Hematopoietic multipotent progenitor cell treated with erythropoietin and hydrocortisone succinate and interleukin-3 and kit ligand, for 4 days (in vitro differentiated cells): ENCODE measurements at regions not wholly inside any gene's neighbourhood (a gene's known extent, or its start where the extent isn't known, plus 50 kb on each side); places are given as distances from the start of the nearest gene placed in this dataset.
"Not testable (repeated sequence)": the region's sequence is repeated elsewhere in the genome, so short reads cannot be mapped to it uniquely, and the experiment has no call there.

ENCODE experiments used
- DNase-seq: peaks from one replicate; pipeline ENCODE4 v3.0.0-alpha.2; 2015

- no peak for DNase-seq
Measured at GRCh38 chr21:28580585-28580984, 412.1 kb downstream of the LTN1 start.

GRCh38 chr21:28579986-28580550 lies 412.6 kb downstream of the LTN1 start:
- no peak for DNase-seq

GRCh38 chr21:28568692-28569091 lies 424.0 kb downstream of the LTN1 start:
- DNase-seq = no peak

DNA sequence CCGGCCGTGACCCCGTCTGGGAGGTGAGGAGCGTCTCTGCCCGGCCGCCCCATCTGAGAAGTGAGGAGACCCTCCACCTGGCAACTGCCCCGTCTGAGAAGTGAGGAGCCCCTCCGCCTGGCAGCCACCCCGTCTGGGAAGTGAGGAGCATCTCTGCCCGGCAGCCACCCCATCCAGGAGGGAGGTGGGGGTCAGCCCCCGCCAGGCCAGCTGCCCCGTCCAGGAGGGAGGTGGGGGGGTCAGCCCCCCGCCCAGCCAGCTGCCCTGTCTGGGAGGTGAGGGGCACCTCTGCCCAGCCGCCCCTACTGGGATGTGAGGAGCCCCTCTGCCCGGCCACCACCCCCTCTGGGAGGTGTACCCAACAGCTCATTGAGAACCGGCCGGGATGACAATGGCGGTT lies 428.7 kb downstream of the LTN1 start:
- not testable (repeated sequence) for DNase-seq

DNA sequence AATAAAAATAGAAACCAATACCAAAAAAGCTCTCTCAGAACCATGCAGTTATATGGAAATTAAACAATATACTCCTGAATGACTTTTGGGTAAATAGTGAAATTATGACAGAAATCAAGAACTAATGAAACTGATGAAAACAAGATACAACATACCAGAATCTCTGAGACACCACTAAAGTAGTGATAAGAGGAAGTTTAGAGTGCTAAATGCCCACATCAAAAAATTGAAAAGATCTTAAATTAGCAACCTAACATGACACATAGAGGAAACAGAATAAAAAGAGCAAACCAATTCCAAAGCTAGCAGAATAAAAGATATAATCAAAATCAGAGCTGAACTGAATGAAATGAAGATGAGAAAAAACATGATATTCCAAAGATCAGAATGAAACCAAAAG lies 430.9 kb downstream of the LTN1 start:
- peak; percentile 9 for DNase-seq

DNA sequence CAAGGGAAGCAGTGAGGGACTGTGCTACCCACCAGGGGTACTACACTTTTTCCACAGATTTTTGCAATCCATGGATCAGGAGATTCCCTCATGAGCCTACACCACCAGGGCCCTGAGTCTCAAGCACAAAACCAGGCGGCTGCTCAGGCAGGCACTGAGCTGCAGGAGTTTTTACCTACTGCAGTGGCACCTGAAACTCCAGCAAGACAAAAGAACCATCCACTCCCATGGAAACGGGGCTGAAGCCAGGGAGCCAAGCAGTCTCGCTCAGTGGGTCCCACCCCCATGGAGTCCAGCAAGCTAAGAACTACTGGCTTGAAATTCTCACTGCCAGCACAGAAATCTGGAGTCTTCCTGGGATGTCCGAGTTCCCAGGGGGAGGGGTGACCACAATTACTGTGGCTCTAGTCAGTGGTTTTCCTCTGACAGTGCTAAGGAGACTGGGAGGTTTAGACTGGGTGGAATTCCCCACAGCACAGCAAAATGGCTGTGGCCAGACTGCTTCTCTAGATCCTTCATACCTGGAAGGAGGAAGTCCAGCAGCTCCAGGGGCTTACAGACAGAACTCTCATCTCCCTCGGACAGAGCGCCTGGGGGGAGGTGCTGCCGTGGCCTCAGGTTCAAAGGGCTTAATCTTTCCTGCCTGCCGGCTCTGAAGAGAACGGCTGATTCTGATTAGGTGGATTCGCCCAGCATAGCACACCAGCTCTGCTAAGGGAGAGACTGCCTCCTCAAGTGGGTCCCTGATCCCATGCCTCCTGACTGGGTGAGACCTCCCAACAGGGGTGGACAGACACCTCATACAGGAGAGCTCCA lies 437.8 kb downstream of the LTN1 start:
- no peak for DNase-seq

DNA sequence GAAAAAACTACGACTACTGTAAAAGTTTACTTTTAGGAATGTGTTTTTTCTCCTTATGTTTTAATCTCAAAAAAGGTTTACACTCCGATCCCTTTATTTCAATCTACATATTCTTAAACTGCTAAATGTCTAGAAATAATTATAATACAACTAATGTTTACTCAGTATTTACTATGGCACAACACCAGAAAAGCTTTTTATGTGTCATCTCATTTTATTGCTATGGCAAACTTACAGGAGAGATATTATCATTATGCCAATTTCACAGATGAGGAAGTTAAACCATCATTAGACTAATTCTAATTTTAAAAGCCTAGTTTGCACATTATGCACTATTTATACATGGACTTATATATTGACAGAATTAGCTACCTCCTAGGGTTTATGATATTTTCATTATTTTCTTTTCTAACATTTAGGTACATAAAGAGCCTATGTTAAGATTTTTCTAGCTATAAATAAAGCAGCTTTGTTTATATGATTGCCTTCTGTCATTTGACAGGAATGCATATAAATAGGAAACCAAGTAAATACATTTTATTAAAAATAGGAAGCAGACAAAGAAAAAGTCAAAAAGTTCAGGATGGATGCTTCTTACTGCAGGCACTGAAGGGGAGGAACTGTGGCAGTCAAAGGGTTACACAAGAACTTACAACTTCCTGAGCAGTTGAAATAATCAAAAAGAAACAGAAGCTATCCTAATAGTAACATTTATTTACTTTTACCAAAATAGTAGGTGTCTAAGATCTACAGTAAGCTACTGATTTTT lies 442.4 kb downstream of the LTN1 start:
- peak; percentile 20 for DNase-seq

DNA sequence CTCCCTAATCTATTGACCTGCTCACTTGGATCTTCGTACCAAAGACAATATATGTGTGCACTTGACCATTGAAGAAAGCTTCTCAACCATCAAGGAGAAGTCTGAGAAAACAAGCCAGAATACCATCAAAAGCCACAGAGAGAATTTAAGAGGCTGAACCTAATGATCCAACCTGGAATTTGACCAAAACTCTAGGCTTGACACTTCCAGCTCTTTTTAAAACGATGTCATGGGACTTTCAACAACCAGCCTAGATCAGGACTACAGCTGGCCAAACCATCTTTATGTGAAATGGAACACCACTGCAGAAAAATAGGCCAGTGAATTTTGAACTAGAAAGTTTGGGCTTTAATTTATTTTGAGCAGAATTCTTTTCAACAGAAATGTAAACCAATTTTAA lies 444.4 kb downstream of the LTN1 start:
- DNase-seq = no peak

DNA sequence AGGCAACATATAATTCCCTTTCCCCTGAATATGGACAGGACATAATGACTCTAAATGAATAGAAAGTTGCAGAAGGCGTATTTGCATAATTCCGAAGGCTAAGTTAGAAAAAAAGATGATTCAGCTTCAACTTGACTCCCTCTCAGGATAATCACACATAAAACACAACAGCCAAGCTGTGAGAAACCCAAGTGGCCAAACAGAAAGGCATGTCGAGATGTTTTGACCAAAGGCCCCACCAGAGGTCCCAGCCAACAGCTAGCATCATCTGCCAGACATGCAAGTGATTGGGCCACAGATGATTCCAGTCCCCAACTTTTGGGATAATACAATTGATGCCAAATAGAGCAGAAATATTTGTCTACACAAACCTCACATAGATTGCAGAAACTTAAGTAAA lies 444.9 kb downstream of the LTN1 start:
- no peak for DNase-seq

DNA sequence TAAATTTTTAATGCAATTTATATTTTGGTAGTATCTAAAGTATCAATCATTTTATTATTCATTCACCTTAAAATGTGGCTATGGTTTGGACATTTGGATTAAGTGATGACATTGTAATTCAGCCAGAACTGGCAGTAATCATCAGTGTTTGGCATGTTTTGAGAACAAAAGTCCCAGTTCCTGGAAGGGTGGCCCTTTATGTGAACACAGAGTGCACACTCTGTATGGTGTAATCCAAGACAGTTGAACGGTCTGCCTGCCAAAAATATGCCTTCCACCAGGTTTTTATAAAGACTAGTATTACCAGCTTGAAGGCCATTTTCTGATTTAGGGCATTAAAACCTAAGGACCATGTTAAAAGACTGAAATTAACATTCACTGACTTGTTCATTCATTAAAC lies 448.7 kb downstream of the LTN1 start:
- DNase-seq = no peak

DNA sequence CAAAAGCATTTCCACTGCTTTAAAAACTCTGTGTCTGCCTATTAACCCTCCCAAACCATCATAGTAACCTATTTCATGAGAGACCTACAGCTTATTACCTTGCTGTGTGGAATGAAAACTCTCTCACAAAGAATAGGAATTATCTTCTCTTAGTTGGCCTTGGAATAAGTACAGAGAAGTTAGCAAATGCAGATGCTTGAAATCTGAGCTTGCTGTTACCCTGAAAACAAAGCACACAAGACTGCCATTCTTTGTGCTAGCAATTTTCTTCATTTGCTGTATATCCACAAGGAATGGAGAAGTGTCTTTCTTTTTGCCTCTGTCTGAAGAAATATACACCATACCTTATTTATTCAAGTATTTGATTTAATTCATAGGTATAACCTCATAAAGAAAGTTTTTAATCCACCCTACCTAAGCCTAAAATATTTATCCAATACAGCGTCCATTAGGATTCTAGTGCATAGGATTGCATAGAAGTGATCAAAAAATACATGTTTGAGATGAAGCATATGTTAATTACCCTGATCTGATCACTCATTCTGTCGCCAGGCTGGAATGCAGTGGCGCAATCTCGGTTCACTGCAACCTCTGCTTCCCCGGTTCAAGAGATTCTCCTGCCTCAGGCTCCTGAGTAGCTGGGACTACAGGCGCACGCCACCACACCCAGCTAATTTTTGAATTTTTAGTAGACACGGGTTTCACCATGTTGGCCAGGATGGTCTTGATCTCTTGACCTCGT lies 451.1 kb downstream of the LTN1 start:
- DNase-seq = no peak

- peak; percentile 11 for DNase-seq
Measured at GRCh38 chr21:28540514-28540913, 452.2 kb downstream of the LTN1 start.

DNA sequence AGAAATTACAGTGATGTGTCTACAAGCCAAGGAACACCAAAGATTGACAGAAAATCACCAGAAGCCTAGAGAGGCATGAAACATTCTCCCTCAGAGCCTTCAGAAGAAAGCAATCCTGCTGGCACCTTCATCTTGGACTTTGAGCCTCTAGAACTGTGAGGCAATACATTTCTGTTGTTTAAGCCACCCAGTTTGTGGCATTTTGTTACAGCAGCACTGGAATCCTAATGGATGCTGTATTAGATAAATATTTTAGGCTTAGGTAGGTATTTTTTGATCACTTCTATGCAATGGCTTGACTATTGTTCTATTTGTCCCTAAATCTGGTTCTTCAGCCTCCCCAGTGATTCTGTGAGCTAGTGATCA lies 453.1 kb downstream of the LTN1 start:
- no peak for DNase-seq

GRCh38 chr21:28538987-28539622 lies 453.6 kb downstream of the LTN1 start:
- DNase-seq = no peak

GRCh38 chr21:28537371-28538079 lies 455.2 kb downstream of the LTN1 start:
- DNase-seq = no peak

DNA sequence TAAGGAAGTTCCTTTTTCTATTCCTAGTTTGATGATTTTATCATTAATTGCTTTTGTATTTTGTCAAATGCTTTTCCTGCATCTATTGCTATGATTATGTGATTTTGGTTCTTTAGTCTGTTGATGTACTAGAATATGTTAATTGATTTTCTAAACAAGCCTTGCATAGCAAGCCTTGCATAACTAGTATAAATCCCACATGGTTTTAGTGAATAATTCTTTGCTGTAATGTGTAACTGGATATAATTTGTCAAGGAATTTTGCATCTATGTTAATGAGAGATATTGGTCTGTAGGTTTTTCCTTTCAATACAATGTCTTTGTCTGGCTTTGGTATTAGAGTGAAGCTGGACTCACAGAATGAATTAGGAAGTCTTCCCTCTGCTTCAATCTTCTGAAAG lies 460.2 kb downstream of the LTN1 start:
- DNase-seq = no peak

GRCh38 chr21:28523367-28523766 lies 469.3 kb downstream of the LTN1 start:
- no peak for DNase-seq

DNA sequence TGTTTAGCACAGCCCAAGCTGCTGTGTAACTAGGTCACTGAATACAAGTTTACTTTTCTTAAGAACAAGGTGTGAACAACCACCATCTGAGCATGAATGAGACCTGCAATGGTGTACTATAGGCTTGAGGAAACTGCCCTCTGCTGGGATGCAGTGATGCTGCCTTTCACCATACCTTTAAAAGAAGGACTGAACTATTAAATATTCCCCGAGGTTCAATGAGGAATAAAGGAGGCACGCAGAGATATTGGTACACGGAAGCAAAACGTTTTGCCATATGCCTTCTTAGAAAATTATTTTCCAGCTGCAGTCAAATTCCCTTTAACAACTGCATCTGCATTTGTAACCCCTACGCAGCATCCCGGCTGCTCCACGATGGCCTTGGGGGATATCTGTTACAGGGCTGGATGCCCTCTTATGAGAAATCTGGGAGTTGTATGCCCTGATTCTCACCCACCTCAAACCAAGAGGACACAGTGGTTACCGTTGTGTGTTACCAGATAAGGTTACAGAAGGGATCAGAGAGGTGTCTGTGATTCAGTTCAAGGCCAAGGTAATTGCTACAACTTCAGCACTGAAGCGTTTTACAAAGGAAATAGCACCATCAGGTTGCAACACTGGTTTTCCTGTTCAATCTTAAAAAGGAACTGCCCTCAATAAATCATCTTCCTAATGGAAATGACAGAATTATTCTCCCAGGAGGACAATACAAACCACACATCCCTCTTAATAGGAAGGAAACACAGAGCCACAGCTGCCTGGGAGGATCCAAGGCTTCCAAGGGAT lies 470.5 kb downstream of the LTN1 start:
- peak; percentile 34 for DNase-seq

DNA sequence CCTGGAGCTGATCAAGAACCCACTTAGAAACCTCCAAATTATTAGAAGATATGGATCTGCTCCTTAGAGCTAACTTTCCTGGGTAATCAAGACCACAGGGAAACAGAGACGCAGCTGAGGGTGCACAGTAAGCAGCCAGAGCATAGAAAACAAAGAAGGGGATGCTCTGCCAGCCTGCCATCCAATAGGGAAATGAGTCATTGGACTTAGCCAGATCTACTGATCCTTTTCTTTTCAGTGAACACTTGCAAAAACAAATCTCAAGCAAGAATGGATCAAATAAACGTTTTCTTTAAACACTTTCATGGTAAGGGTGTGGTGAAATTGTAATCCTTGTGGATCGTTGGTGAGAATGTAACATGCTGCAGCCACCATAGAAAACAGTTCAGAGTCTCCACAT lies 474.0 kb downstream of the LTN1 start:
- DNase-seq = no peak

- DNase-seq = peak; percentile 85
Measured at GRCh38 chr21:28516991-28517592, 475.6 kb downstream of the LTN1 start.

DNA sequence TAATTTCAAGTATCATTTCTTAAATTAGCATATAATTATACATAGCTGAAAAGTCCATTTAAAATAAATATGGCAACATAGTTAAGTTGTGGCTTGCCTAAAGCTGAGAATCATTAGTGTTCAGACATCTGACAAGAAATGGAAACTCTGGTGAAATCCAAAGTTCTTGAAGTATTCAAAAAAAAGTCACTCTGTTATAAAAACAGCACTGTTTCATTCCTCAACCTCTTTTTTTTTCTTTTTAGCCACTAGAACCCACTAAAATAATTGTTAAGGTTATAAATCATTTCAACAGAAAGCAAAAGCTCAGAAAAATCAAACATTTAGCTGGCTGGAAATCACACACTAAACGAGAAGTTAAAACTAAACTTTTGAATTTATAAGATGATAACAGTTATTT lies 476.7 kb downstream of the LTN1 start:
- DNase-seq = no peak
